ENCODE measurements at regions not wholly inside any gene's neighbourhood (a gene's known extent, or its start where the extent isn't known, plus 50 kb on each side); places are given as distances from the start of the nearest gene placed in this dataset.
"Not testable (repeated sequence)": the region's sequence is repeated elsewhere in the genome, so short reads cannot be mapped to it uniquely, and the experiment has no call there.

DNA sequence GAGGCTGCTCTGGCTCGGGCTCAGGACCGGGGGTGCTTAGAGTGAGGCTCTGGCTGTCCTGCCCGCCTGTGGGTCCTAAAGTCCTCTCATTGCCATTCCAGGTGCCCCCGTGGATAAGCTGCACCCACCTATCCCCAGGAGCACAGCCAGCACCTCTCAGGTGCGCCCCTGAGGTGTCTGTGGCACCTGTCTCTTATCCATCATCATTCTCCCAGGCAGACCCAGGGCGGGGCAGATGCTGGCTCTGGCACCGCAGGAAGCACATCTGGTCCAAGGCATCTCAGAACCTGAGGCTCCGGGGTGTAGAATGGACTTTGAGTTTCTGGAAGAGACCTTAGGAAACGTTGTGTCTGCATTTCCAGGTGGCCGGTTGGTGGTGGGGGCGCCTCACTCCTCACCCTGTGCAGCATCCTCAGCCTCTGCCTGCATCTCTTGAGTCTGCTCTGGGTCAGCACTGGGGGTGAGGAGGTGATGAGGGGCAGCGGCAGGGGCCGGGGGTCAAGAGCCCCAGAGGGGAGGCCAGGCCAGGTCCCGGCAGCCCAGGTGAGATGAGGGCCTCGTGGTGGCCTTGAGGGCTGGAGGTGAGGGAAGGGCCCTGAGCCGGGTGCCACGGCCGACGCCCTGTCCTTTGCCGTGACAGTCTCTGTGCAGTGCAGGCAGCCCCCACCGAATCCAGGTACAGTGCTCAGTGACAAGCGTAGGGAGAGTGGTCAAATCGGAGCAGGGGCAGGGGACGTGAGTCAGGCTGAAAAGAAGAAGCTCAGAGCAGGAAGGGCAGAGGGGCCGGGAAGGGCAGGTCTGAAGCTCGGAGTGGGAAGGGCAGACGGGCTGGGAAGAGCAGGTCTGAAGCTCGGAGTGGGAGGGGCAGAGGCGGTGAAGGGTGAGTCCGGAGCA, 173.5 kb downstream of the NPIPB11 start:
- no peak for DNase-seq

DNA sequence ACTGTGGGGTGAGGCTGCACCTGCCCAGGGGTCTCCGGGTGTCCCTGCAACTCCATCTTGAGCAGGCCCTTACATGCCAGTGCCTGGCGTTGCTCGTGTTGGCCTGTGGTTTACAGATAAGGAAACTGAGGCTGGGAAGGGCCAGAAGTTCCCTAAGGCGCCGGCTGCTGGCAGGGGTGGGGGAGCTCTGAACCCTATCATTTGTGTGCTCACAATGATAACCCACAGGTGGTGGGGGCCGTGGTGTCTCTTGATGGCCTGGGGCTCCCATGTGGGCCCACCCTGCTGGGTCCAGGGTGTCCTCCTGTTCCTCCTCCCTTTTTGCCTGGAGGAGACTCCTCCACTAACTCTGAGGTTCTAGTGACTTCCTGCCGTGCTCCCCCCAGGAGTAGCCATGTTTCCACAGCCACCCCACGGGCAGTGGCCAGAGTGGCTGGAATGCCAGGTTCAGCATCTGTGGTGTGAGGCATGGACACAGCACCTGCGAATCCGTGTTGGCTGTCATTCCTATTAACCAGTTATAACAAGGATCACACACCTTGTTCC, 174.3 kb downstream of the NPIPB11 start:
- not testable (repeated sequence) for DNase-seq

DNA sequence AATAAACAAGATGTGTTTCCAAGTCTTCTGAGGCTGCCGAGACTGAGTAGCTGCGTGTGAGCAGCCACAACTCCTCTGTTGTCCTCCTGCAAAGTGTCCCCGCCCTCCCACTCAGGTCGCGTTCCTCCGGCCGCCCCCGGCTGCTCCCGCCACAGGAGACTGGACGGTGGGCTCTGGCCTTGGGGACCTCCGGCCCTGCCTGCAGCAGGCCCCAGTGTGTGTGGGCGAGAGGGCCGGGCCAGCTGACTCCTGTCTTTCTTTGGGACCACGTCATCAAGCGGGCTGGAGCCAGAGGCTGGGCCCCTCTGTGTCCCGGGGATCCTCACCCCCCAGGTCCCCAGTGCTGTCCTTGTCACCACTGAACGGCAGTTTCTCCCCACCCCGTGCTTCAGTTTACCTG, 175.3 kb downstream of the NPIPB11 start:
- DNase-seq: no peak

DNA sequence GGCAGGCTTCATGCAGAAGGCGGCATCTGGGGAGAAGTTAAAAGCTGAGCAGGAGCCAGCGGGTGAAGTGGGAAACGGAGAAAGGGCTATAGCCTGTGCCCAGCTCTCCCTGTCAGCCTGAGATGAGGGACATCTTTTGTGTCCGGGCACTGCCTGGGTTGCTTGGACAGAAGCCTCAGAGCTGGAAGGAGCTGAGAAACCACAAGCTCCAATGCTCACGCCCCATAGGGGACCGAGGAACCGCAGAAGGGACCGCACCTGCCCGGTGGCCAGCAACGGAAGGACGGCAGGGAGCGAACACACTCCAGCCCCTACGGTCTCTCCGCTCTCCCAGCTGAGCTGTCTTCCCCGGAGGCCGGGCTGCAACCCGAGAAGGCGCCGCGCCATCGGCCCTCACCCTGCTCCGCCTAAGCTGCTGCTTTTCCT, 175.8 kb downstream of the NPIPB11 start:
- DNase-seq: no peak

DNA sequence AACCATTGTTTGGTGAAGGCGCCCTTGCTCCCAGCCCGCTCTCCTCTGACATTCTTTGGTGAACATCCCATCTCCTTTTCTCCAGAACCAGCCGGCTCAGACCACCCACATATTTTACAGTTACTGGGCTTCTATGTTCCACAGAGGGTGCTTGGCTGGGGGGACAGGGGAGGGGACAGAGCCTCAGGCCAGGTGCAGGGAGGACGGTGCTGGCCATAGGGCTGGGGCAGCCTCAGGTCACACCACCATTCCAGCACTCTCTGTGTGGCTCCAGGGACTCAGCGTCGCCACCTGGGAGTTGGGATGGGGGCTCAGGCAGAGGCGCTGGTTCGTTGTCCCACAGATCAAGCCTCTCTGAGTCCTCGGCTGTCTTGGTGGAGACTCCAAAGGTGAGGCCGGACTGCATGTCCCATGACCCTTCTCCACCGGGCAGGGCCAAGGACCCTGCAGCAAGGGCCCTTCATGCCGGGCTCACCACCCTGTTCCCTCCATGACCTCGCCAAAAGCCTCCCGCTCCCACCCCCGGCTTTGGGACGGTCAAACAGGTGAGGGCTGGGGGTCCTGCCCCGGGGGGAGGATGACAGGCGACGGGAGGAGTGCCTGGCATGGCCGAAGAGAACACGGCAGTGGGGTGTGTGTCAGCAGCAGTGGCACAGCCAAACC, 176.4 kb downstream of the NPIPB11 start:
- DNase-seq: not testable (repeated sequence)

DNA sequence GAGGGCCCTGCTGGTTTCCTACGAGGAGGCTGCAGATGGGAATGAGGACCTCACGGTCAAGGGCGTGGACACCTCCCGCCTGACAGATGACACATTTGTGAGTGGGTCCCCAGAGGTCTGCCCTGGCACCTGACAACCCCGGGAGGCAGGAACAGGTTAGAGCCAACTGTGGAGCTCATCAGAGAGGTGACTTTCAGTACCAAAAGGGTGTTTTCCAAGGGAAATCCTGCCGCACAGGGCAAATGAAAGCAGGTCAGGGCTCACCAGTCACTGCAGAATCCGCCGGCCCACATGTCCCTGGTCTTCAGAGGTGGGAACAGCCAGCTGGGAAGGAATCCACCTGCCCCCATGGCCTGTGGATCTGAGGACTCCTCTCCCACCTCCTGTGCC, 176.9 kb downstream of the NPIPB11 start:
- not testable (repeated sequence) for DNase-seq

DNA sequence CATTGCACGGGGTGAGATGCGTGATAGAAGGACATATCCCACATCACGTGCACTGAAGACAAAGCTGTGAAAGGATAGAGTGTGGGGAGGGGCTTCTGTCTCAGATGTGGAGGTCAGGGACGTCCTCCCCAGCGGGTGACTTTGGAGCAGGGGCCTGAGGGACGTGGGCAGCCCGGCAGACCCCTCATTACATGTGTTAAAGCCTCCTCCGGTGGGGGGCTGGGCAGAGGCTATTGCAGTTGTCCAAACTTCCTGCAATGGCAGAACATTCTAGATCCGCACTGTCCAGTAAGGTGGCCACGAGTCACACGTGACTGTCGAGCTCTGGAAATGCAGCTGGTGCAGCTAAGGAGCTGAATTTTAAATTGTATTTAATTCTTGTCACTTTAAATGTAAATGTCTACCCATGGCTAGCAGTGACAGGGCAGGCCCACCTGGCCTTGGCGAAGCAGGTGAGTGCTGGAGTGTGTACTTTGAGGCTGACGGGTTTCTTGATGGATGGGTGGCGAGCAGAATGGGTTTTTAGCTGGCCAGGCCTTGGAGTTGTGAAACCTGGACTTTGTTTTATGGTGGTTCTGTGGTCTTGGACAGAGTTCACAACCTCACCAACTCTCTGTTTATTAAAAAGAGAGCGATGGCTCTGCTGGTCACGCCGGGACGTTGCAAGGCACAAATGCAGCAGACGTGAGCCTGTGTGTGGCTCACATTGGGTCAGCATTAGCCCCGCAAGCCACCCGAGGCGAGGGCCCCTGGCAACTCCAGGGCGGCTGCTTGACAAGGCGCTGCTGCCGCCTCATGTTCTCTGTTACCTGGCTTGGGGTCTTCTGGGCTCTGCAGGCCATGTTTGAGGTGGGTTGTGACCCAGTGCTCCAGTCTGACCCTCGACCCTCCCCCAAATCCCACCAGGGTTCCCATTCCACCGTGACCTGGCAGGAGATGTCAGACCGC, 177.6 kb downstream of the NPIPB11 start:
- DNase-seq: not testable (repeated sequence)

DNA sequence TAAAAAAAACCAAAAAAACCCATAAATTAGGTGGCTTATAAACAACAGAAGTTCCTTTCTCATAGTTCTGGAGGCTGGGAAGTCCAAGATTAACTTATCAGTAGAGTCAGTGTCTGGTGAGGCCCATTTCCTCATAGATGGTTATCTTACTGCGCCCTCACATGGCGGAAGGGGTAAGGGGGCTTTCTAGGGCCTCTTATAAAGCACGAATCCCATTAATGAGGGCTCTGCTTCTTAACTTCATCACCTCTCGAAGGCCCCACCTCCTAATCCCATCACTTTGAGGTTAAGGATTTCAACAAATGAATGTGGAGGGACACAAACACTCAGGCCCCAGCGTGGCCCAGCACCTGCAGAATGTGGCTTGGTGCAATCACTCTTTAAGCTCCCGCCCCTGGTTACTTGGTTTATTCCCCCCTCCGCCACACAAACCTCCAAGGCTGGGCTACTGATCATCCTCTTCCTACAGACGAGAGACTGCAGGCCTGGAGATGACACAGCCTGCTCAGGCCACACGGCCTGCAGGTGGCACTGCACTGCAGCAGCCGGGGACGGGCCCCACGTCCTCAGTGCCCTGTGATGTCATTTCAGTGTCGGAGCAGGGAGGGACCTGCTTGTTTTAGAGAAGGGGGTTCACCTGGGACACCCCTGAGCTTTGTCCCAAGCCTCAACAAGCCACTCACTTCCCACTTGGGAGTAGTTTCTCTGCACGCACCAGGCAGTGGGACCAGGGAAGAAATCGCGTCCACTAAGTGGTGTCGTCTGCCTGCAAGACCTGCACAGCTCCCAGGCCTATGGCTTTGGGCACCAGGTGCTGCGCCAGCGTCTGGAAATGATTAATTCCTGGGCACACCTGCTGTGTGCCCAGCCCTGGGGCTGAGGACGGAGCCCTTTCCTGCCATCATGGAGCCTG, 178.5 kb downstream of the NPIPB11 start:
- peak; percentile 41 for DNase-seq

DNA sequence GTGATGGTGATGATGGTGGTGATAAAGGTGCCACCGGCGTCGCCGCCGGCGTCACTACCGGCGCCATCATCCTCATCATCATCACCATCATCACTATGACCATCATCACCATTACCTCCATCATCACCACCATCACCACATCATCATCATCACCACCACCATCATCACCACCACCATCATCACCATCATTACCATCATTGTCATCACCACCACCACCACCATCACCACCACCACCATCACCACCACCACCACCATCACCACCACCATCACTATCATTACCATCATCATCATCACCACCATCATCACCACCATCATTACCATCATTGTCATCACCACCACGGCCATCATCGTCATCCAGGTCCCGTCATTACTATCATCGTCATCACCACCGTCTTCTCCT, 179.7 kb downstream of the NPIPB11 start:
- no peak for DNase-seq

DNA sequence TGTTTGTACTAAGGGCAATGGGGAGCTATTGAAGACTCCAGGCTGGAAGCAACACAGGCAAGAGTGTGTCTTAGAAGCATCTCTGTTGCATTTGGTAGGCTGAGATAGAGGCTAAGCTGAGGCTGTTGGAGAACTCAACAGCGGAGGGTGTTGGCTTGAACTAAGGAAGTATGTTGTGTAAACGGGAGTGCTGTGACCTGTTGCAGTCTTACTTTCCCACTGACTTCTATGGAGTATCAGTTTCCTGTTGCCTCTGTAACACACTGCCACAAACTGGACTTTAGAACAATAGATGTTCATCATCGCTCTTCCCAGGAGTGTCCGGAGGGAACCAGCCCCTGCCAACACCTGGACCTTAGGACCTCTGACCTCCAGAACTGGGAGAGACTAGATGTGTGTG, 181.8 kb downstream of the NPIPB11 start:
- not testable (repeated sequence) for DNase-seq

DNA sequence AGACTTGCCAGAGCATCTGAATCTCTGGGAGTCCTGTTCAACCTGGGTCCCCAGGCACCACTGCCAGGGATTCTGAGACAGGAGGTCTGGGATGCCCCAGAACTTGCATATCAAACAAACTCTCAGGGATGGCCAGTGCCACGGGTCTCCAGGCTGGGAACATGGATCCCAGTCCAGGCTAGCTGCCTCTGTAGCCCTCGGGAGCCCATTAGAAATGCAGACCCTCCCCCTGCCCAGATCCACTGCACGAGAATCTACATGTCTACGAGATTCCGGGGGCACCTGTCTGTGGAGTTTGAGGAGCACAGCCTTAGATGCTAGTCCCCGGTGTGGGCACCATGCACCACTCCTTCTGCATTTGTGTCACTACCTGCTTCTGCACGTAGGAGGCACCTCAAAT, 183.9 kb downstream of the NPIPB11 start:
- not testable (repeated sequence) for DNase-seq

DNA sequence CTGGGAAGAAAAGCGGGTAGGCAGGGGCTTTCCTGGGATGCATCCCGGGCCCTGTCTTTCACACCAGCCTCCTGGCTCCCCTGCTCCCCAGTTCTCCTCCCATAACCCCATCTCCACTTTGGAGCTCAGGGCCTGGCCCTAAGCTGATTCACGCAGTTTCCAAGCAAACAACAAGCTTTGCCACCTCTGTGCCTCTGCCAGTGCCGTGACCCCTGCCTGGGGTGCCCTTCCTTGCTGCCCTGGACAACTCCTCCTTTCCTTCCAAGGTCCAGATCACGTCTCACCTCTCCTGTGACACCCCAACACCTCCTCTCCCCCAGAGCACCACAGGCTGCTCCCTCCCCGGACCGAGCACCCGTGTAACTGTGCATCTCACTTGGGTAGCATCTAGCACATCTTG, 184.5 kb downstream of the NPIPB11 start:
- not testable (repeated sequence) for DNase-seq

DNA sequence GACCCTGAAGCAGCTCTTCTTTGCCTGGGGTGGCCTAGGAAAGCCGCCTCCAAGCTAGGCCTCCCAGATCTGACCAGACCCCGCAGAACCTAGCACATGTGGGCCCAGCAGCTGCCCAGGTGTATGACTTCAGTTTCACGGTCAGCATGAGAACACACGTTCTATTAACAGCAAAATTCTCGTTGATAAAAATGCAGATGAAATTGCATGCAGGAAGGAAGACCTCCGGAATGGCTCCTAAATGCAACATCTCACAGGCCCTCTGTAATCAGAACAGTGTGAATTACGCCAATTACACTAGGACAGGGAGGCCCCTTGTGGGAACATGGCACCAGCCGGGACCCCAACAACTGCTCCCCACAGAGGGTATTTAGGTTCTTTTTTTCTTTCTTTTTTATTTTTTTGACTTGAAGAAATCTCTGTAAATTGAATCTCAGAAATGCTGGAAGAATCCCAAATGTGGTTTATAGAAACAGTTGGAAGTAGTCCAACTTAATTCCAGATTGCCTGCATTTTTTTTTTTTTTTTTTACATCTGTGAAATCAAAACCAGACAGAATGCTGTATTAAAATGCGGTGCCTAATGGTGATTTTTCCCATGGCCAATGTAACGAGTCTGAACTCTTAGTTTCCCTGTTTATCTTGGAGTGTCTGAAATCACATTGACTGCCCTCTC, 185.1 kb downstream of the NPIPB11 start:
- peak; percentile 6 for DNase-seq

DNA sequence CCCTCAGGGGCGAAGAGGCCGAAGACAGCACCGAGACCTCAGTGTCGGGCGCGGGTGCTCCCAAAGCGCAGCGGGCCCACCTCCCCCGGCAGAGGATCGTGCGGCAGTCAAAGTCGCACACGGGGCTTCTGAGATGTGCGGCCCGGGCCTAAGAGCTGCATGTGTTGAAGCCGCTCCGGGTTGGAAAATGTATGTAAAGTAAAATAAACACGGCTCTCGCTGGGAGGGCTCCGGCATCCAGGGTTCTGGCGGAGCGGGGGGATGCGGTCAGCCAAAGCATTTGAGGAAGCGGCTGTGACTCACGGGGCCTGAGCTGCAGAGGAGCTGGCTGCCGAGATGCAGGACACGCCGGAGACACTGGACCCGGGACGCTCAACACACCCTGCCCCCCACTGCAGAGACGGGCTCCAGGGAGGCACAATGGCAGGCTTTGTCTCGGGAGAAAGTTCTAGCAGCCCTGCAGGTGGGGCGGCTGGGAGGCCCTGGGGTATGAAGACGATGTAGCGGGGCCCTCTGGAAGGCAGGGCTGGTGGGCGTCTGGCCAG, 185.8 kb downstream of the NPIPB11 start:
- not testable (repeated sequence) for DNase-seq

DNA sequence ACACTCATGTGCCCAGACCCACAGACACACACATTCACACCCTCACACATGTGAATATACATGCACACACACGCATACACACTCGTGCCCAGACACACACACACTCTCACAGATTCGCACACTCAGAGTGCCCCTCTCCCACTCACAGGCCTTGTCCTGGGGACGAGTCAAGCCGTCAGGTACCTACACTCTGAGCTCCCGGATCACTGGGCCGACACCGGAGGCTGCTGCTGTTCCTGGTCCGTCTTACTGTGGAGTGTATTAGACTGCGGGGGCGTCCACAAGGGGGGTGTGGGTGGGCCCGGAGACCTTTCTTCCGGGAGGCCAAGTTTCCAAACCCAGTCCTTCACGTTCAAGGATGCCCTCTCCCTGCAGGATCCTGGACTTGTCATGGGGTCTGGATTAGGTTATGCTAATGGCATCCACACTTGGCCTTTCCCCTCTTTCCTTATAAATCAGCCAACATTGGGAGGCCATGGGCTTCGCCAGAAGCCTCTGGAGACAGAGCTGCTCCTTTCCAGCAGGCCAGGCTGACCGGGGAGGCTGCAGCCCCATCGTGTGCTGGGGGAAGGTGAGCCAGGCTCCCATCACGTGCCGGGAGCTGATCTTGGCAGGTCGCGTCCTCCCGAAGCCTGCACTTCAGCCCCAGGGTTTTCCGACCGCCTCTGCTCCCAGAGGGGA, 186.4 kb downstream of the NPIPB11 start:
- not testable (repeated sequence) for DNase-seq

DNA sequence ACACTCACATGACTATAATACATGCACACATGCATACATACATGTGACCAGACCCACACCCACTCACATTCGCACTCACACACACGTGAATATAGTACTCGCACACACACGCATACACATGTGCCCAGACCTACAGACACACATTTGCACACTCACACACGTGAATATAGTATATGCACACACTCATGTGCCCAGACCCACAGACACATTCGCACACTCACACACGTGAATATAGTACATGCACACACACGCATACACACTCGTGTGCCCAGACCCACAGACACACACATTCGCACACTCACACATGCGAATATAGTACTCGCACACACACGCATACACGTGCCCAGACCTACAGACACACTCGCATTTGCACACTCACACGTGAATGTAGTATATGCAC, 186.9 kb downstream of the NPIPB11 start:
- DNase-seq: not testable (repeated sequence)

DNA sequence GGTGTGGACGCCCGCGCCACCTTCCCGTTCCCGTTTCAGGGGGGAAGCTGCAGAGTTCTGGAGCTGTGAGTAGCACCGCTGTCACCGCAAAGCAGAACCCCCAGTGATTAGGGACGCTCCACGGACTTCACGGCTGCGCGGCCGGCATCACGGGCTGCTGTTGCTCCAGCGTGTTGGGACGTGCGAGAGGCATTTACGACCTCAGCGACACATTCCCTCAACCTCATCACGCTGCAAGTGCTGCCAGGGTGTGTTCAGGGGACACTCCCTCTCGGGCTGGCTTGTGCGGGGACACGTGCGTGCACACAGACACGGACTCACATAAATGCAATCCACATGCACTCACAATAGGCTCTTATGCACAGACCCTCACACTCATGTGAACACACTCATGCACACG, 187.9 kb downstream of the NPIPB11 start:
- DNase-seq: not testable (repeated sequence)

DNA sequence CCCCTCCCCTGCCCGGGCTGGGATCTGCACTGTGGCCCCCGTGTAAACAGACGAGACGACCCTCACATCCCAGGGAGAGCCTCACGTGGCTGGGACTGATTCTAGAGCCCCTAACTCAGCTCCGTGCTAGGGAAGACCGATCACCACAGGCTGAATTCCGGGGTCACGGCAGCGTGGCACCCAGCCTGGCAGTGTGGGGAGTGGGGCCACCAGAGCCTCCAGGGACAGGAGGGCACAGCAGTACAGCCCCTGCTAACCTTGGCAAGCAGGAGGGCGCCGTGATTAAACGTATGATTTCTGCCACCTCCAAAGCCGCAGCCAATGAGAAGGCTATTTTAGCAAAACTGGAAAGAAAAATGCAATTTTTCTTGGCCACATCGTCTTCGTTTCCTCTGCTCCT, 188.3 kb downstream of the NPIPB11 start:
- DNase-seq: not testable (repeated sequence)

DNA sequence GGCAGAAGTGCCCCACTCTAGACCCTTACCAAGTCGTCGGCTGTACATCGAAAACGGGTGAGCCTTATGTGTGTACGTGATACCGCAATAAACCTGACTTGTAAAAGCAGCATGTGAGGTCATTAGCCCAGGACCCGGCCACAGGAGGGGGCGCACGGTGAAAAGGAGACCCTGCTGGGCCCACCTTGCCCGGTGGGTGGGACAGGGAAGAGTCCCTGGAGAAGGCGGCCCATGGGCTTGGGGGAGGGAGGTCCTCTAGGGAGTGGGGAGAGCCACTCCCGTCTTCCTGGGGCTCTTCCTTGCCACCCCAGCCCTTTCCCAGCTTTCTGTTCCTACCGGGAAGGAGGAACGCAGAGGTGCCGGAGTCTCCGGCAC, 188.8 kb downstream of the NPIPB11 start:
- not testable (repeated sequence) for DNase-seq

DNA sequence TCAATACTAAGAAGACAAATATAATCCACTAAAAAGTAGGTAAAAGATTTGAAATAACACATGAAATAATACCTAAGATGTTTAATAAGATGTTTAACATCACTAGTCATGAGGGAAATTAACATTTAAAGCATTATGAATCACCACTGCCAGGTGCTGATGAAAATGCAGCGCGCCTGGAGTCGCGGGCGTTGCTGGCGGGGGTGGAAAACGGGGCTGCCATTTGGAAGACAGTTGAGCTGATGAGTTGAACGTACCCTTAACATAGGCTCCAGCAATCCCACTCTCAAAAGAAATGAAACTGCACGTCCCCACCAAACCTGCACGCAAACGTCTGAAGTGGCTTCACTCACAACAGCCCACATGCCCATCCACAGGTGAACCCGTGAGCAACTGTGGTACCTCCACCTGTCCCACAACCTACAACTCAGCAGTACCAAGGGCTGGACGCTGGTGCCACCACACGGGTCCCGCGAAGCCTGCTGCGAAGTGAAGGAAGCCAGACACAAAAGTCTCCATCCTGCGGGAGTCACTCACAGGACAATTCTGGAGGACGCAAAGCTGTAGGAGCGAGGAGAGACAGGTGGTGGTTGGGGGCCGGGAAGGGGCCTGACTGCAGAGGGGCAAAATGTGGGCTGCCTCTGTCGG, 189.3 kb downstream of the NPIPB11 start:
- DNase-seq: not testable (repeated sequence)

All from DMS79 treated with DMSO at 0.1 percent for 48 hours (cell line).